ENCODE measurements at regions not wholly inside any gene's neighbourhood (a gene's known extent, or its start where the extent isn't known, plus 50 kb on each side); places are given as distances from the start of the nearest gene placed in this dataset.

GRCh38 chr12:34363050-34363673 lies 340.9 kb downstream of the ALG10 start:
- intact Hi-C loops (cut with micrococcal nuclease; ENCODE audit: unreplicated experiment) (no loop called here), in situ Hi-C loops (cut with HindIII; ENCODE audit: extremely low pct_ligation_motif_present, low pct_unique_long_range_greater_than_20kb) (no loop called here)
- H3K79me2 ChIP-seq (ENCODE audit: insufficient read depth, low read length), result no peaks in the 10 kb centered on the region
- POLR2A ChIA-PET, result no interaction called here
- H3K27me3 ChIP-seq (ENCODE audit: control insufficient read depth in 1 of 2, insufficient read depth in 2 of 2, low read length in 2 of 2), result peaks cover 0 to 56% of the 10 kb centered on the region in 2 experiments; a peak in 4 of 5 replicates
- no peak overlapping the region for H2AFZ ChIP-seq (ENCODE audit: low read length)
- H3K9me3 ChIP-seq (ENCODE audit: low read length), result no peaks in the 10 kb centered on the region
- no peak overlapping the region; a peak in 1 of 6 replicates for H3K4me3 ChIP-seq (replicated peaks in 1 of 3; ENCODE audit: insufficient read depth in 1 of 3, low read depth in 2 of 3, low read length in 3 of 3)
- no peak for DNase-seq (ENCODE audit: low spot score)
- no peak overlapping the region for H3K27ac ChIP-seq (ENCODE audit: extremely low read length, insufficient read depth, low read length)
- no peaks in the 10 kb centered on the region for H4K20me1 ChIP-seq (ENCODE audit: insufficient read depth, low read length)
- no peaks in the 10 kb centered on the region; the same call in 1 of the 2 replicates for H3K4me1 ChIP-seq (ENCODE audit: insufficient read depth, low read length)
- FAIRE-seq, result no peak
- 32% methylated on average over 25 of the region's 39 CpGs for WGBS (ENCODE audit: low lambda C conversion rate)
- CTCF ChIA-PET (ENCODE audit: low intra/inter-chr PET ratio, low total read pairs), result no interaction called here
- no TSS peak for BruUV-seq (replicated peaks)
- ATAC-seq, result peak; percentile 16; the same call in 2 of the 3 replicates
- TF ChIP-seq, protein P1, sequence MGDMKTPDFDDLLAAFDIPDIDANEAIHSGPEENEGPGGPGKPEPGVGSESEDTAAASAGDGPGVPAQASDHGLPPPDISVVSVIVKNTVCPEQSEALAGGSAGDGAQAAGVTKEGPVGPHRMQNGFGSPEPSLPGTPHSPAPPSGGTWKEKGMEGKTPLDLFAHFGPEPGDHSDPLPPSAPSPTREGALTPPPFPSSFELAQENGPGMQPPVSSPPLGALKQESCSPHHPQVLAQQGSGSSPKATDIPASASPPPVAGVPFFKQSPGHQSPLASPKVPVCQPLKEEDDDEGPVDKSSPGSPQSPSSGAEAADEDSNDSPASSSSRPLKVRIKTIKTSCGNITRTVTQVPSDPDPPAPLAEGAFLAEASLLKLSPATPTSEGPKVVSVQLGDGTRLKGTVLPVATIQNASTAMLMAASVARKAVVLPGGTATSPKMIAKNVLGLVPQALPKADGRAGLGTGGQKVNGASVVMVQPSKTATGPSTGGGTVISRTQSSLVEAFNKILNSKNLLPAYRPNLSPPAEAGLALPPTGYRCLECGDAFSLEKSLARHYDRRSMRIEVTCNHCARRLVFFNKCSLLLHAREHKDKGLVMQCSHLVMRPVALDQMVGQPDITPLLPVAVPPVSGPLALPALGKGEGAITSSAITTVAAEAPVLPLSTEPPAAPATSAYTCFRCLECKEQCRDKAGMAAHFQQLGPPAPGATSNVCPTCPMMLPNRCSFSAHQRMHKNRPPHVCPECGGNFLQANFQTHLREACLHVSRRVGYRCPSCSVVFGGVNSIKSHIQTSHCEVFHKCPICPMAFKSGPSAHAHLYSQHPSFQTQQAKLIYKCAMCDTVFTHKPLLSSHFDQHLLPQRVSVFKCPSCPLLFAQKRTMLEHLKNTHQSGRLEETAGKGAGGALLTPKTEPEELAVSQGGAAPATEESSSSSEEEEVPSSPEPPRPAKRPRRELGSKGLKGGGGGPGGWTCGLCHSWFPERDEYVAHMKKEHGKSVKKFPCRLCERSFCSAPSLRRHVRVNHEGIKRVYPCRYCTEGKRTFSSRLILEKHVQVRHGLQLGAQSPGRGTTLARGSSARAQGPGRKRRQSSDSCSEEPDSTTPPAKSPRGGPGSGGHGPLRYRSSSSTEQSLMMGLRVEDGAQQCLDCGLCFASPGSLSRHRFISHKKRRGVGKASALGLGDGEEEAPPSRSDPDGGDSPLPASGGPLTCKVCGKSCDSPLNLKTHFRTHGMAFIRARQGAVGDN (CRISPR knock-in tag; IDR thresholded peaks at IDR 0.05), result peak; percentile 22; the same call in 1 of the 2 replicates
- TF ChIP-seq PLRG1 (conservative IDR thresholded peaks at IDR 0.05), result no peak
- H3K4me2 ChIP-seq (ENCODE audit: low read depth, low read length), result 0 out of 2 replicates have a peak overlapping the region, but pooled peaks have one; percentile 29
- no peak overlapping the region for H3K9ac ChIP-seq (ENCODE audit: insufficient read depth, low read depth, low read length)
- H3K36me3 ChIP-seq (replicated peaks in 1 of 2; ENCODE audit: control insufficient read depth in 1 of 2, insufficient read depth in 2 of 2, low read length in 2 of 2), result no peaks in the 10 kb centered on the region

GRCh38 chr12:34368079-34368478 lies 345.8 kb downstream of the ALG10 start:
- DNase-seq (ENCODE audit: low spot score) (no peak), FAIRE-seq (no peak), ATAC-seq (no peak)
- H3K4me1 ChIP-seq (ENCODE audit: insufficient read depth, low read length), result no peaks in the 10 kb centered on the region; the same call in 1 of the 2 replicates
- no peak overlapping the region for H3K4me2 ChIP-seq (ENCODE audit: low read depth, low read length)
- 0% methylated on average over 7 of the region's 15 CpGs for WGBS (ENCODE audit: low lambda C conversion rate)
- intact Hi-C loops (cut with micrococcal nuclease; ENCODE audit: unreplicated experiment), result no loop called here
- H3K79me2 ChIP-seq (ENCODE audit: insufficient read depth, low read length), result no peaks in the 10 kb centered on the region
- no TSS peak for BruUV-seq (replicated peaks)
- no peaks in the 10 kb centered on the region for H3K36me3 ChIP-seq (replicated peaks in 1 of 2; ENCODE audit: control insufficient read depth in 1 of 2, insufficient read depth in 2 of 2, low read length in 2 of 2)
- POLR2A ChIA-PET, result no interaction called here
- H2AFZ ChIP-seq (ENCODE audit: low read length), result no peak overlapping the region
- H4K20me1 ChIP-seq (ENCODE audit: insufficient read depth, low read length), result no peaks in the 10 kb centered on the region
- no peaks in the 10 kb centered on the region for H3K9me3 ChIP-seq (ENCODE audit: low read length)
- no peak overlapping the region for H3K9ac ChIP-seq (ENCODE audit: insufficient read depth, low read depth, low read length)
- no peak overlapping the region for H3K4me3 ChIP-seq (replicated peaks in 1 of 3; ENCODE audit: insufficient read depth in 1 of 3, low read depth in 2 of 3, low read length in 3 of 3)
- CTCF ChIA-PET (ENCODE audit: low intra/inter-chr PET ratio, low total read pairs), result no interaction called here
- H3K27me3 ChIP-seq (ENCODE audit: control insufficient read depth in 1 of 2, insufficient read depth in 2 of 2, low read length in 2 of 2), result peaks cover 2 to 45% of the 10 kb centered on the region in 2 experiments; a peak in 4 of 5 replicates
- H3K27ac ChIP-seq (ENCODE audit: extremely low read length, insufficient read depth, low read length), result no peak overlapping the region
- in situ Hi-C loops (cut with HindIII; ENCODE audit: extremely low pct_ligation_motif_present, low pct_unique_long_range_greater_than_20kb), result no loop called here
- TF ChIP-seq ZC3H13 (CRISPR knock-in tag; IDR thresholded peaks at IDR 0.05), result no peak
- no peak for TF ChIP-seq ZNF569 (CRISPR knock-in tag; IDR thresholded peaks at IDR 0.05; ENCODE audit: borderline replicate concordance)
- TF ChIP-seq GFI1 (CRISPR knock-in tag; IDR thresholded peaks at IDR 0.05; ENCODE audit: borderline replicate concordance), result no peak
- TF ChIP-seq BHLHE40 (IDR thresholded peaks at IDR 0.05; ENCODE audit: low read length), result no peak
- TF ChIP-seq MTF1 (CRISPR knock-in tag; IDR thresholded peaks at IDR 0.05), result no peak
- TF ChIP-seq, protein P2, sequence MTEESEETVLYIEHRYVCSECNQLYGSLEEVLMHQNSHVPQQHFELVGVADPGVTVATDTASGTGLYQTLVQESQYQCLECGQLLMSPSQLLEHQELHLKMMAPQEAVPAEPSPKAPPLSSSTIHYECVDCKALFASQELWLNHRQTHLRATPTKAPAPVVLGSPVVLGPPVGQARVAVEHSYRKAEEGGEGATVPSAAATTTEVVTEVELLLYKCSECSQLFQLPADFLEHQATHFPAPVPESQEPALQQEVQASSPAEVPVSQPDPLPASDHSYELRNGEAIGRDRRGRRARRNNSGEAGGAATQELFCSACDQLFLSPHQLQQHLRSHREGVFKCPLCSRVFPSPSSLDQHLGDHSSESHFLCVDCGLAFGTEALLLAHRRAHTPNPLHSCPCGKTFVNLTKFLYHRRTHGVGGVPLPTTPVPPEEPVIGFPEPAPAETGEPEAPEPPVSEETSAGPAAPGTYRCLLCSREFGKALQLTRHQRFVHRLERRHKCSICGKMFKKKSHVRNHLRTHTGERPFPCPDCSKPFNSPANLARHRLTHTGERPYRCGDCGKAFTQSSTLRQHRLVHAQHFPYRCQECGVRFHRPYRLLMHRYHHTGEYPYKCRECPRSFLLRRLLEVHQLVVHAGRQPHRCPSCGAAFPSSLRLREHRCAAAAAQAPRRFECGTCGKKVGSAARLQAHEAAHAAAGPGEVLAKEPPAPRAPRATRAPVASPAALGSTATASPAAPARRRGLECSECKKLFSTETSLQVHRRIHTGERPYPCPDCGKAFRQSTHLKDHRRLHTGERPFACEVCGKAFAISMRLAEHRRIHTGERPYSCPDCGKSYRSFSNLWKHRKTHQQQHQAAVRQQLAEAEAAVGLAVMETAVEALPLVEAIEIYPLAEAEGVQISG (CRISPR knock-in tag; IDR thresholded peaks at IDR 0.05), result no peak
- TF ChIP-seq, protein P3, sequence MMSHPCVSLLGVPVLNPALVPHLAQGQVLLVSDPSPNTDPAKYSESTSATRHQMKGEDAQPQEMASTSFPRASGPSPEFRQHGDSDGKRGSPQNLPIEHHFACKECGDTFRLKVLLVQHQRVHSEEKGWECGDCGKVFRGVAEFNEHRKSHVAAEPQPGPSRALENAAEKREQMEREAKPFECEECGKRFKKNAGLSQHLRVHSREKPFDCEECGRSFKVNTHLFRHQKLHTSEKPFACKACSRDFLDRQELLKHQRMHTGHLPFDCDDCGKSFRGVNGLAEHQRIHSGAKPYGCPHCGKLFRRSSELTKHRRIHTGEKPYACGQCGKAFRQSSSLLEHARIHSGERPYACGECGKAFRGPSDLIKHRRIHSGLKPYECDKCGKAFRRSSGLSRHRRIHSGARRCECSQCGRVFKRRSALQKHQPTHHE (CRISPR knock-in tag; IDR thresholded peaks at IDR 0.05; ENCODE audit: borderline replicate concordance), result no peak
- no peak for TF ChIP-seq HIVEP1 (CRISPR knock-in tag; IDR thresholded peaks at IDR 0.05)

Measured in HepG2 (cell line).